ENCODE measurements at regions not wholly inside any gene's neighbourhood (a gene's known extent, or its start where the extent isn't known, plus 50 kb on each side); places are given as distances from the start of the nearest gene placed in this dataset.

DNA sequence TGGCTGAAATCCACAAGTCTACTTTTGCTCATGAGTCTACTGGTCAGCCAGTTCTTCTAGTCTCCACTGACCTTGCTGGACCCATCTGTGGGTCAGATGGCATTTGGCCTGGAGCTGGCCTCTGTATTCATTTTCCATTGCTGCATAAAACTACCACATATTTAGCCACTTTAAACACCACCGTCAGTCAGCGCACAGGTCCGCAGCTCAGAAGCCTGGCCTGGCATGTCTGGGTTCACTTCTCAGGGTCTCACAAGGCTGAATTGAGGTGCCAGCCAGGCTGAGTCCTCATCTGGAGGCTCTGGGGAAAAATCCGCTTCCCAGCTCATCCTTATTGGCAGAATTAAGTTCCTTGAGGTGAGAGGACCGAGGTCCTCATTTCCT lies 54.7 kb downstream of the BARX1 start:
- TF ChIP-seq CTCF (IDR thresholded peaks at IDR 0.05), result no peak
- no peak for TF ChIP-seq POLR2A (IDR thresholded peaks at IDR 0.05)
- TF ChIP-seq EP300 (IDR thresholded peaks at IDR 0.05), result no peak
- TF ChIP-seq POLR2AphosphoS5 (IDR thresholded peaks at IDR 0.05), result no peak
